IMR-90 (cell line): ENCODE measurements at regions not wholly inside any gene's neighbourhood (a gene's known extent, or its start where the extent isn't known, plus 50 kb on each side); places are given as distances from the start of the nearest gene placed in this dataset.

Experiments used
- ATAC-seq: fragments of 200-7000 bp; cut with Tn5 transposase; 2 replicates; pipeline ENCODE4 v1.9.1; 2020; ENCODE audit warnings: low read depth, mild to moderate bottlenecking, moderate library complexity
- BruUV-seq: library from RNA; stranded (reverse); fragments of 400-500 nt; replicated peaks from 2 replicates; lab custom pipeline; 2021; lab: Mats Ljungman, UMichigan
- CTCF ChIA-PET: fragments of 300-600 bp; formaldehyde crosslinking; extraction: SDS; loops from one replicate; lab custom pipeline; 2021; ENCODE audit warnings: antibody characterized with exemption; lab: Yijun Ruan, JAX
- POLR2A ChIA-PET: fragments of 300-600 bp; sonication (Branson Sonifier 250); formaldehyde crosslinking; loops from one replicate; lab custom pipeline; 2022; ENCODE audit warnings: antibody characterized with exemption; ENCODE audit not compliant: unreplicated experiment; lab: Charles Lee
- DNase-seq: peaks from one replicate; pipeline ENCODE4 v3.0.0; 2013
- H2AFZ ChIP-seq: replicated peaks from 2 replicates; pipeline ENCODE3; 2013; ENCODE audit warnings: low read length, mild to moderate bottlenecking; ENCODE audit not compliant: poor library complexity
- H2AK5ac ChIP-seq: 2 replicates; pipeline ENCODE4 v1.6.1; 2013; ENCODE audit warnings: low read depth, low read length, inconsistent platforms
- H2AK9ac ChIP-seq: replicated peaks from 2 replicates; pipeline ENCODE3; 2013; ENCODE audit warnings: mild to moderate bottlenecking, low read depth, low read length, moderate library complexity; ENCODE audit not compliant: poor library complexity
- H2BK120ac ChIP-seq: 2 replicates; pipeline ENCODE4 v1.6.1; 2013; ENCODE audit warnings: low read depth, low read length, inconsistent platforms
- H2BK15ac ChIP-seq: 3 replicates; pipeline ENCODE4 v1.6.1; 2013; ENCODE audit warnings: low read depth, low read length, inconsistent platforms
- H2BK20ac ChIP-seq: 2 replicates; pipeline ENCODE4 v1.6.1; 2013; ENCODE audit warnings: low read depth, mild to moderate bottlenecking, inconsistent platforms, low read length, moderate library complexity
- H2BK5ac ChIP-seq: 2 replicates; pipeline ENCODE4 v1.6.1; 2013; ENCODE audit warnings: mild to moderate bottlenecking, low read depth, low read length, inconsistent platforms; ENCODE audit not compliant: poor library complexity, severe bottlenecking
- H3K14ac ChIP-seq: replicated peaks from 2 replicates; pipeline ENCODE4 v1.6.1; 2013; ENCODE audit warnings: low read depth, low read length, inconsistent platforms
- H3K18ac ChIP-seq: 2 replicates; pipeline ENCODE4 v1.6.1; 2013; ENCODE audit warnings: low read depth, low read length, control low read depth
- H3K23ac ChIP-seq: 2 replicates; pipeline ENCODE4 v1.6.1; 2013; ENCODE audit warnings: low read depth, low read length, inconsistent platforms
- H3K27ac ChIP-seq: 2 replicates; pipeline ENCODE4 v1.5.1; 2013; ENCODE audit warnings: mild to moderate bottlenecking, control low read depth, low read length; ENCODE audit not compliant: insufficient read depth
- H3K27me3 ChIP-seq: 2 replicates; pipeline ENCODE4 v1.6.1; 2013; ENCODE audit warnings: low read length; ENCODE audit not compliant: control insufficient read depth, insufficient read depth
- H3K36me3 ChIP-seq: 2 replicates; pipeline ENCODE4 v1.6.1; 2013; ENCODE audit warnings: low read length, mixed read lengths; ENCODE audit not compliant: control insufficient read depth, insufficient read depth
- H3K4ac ChIP-seq: 2 replicates; pipeline ENCODE4 v1.6.1; 2013; ENCODE audit warnings: low read depth, low read length, inconsistent platforms
- H3K4me1 ChIP-seq: 2 replicates; pipeline ENCODE4 v1.6.1; 2013; ENCODE audit warnings: low read length, mixed read lengths; ENCODE audit not compliant: control insufficient read depth, insufficient read depth
- H3K4me2 ChIP-seq: 2 replicates; pipeline ENCODE4 v1.6.1; 2013; ENCODE audit warnings: low read depth, mild to moderate bottlenecking, control low read depth, low read length, moderate library complexity
- H3K4me3 ChIP-seq: 2 replicates; pipeline ENCODE4 v1.5.1; 2013; ENCODE audit warnings: low read depth, mild to moderate bottlenecking, control low read depth, low read length, moderate library complexity; ENCODE audit not compliant: insufficient read depth
- H3K56ac ChIP-seq: 2 replicates; pipeline ENCODE4 v1.6.1; 2013; ENCODE audit warnings: low read length, inconsistent platforms; ENCODE audit not compliant: insufficient read depth; ENCODE audit errors: extremely low read depth
- H3K79me1 ChIP-seq, 2 experiments: 2 replicates each; pipeline ENCODE4 v1.6.1; 2013; ENCODE audit warnings: low read length in 2 of 2, inconsistent platforms in 1 of 2, low read depth in 1 of 2
- H3K9ac ChIP-seq: 2 replicates; pipeline ENCODE4 v1.6.1; 2013; ENCODE audit warnings: low read depth, low read length, control low read depth
- H3K9me1 ChIP-seq: 2 replicates; pipeline ENCODE4 v1.6.1; 2013; ENCODE audit warnings: low read length, inconsistent platforms; ENCODE audit not compliant: insufficient read depth
- H3K9me3 ChIP-seq: 2 replicates; pipeline ENCODE4 v1.6.1; 2013; ENCODE audit warnings: low read length; ENCODE audit not compliant: control insufficient read depth, insufficient read depth
- H4K20me1 ChIP-seq: 2 replicates; pipeline ENCODE4 v1.6.1; 2013; ENCODE audit warnings: low read length, inconsistent platforms; ENCODE audit not compliant: insufficient read depth
- H4K5ac ChIP-seq: 2 replicates; pipeline ENCODE4 v1.6.1; 2013; ENCODE audit warnings: mild to moderate bottlenecking, low read depth, low read length, control low read depth
- H4K8ac ChIP-seq, 2 experiments: 2 replicates each; pipeline ENCODE4 v1.6.1; 2013; ENCODE audit warnings: low read depth in 2 of 2, low read length in 2 of 2, control low read depth in 1 of 2, inconsistent platforms in 1 of 2
- H4K91ac ChIP-seq: 2 replicates; pipeline ENCODE4 v1.6.1; 2013; ENCODE audit warnings: low read depth, low read length, inconsistent platforms; ENCODE audit not compliant: insufficient read depth
- BHLHE40 ChIP-seq: fragments of 150-350 bp; IDR thresholded peaks from 2 replicates; pipeline ENCODE4 v1.6.1; 2016; ENCODE audit warnings: mild to moderate bottlenecking, low read depth, low read length
- CTCF ChIP-seq: conservative IDR thresholded peaks from 2 replicates; pipeline ENCODE4 v1.5.1; 2012; ENCODE audit warnings: mild to moderate bottlenecking, low read depth, low read length, improper control_type of control experiment
- NFE2L2 ChIP-seq: fragments of 150-350 bp; IDR thresholded peaks from 2 replicates; pipeline ENCODE4 v1.6.1; 2016; ENCODE audit warnings: low read depth, mild to moderate bottlenecking, low read length
- POLR2A ChIP-seq: IDR thresholded peaks from 2 replicates; pipeline ENCODE4 v1.6.1; 2012; ENCODE audit warnings: mild to moderate bottlenecking, low read depth, low read length
- RCOR1 ChIP-seq: IDR thresholded peaks from 2 replicates; pipeline ENCODE4 v1.6.1; 2012; ENCODE audit warnings: mild to moderate bottlenecking, low read length, improper control_type of control experiment; ENCODE audit not compliant: insufficient replicate concordance
- SMC3 ChIP-seq: fragments of 150-350 bp; IDR thresholded peaks from 2 replicates; pipeline ENCODE4 v1.6.1; 2016; ENCODE audit warnings: low read depth, mild to moderate bottlenecking, antibody characterized with exemption, low read length, moderate library complexity
- WGBS, 2 experiments: methylation state at CpG; one replicate each; pipeline versions ENCODE4 v1.1.5 to v1.1.7; 2013; ENCODE audit warnings: missing lambda C conversion rate in 2 of 2; ENCODE audit not compliant: insufficient read length in 1 of 2; ENCODE audit errors: extremely low coverage in 2 of 2; 5-methylcytosine and 5-hydroxymethylcytosine counted together
- dilution Hi-C: fragments of 300-500 bp; cut with HindIII; formaldehyde crosslinking; loops from one replicate; pipeline ENCODE4 v1.14.3; 2018; ENCODE audit warnings: low sequenced_read_pairs; ENCODE audit not compliant: unreplicated experiment
- in situ Hi-C: fragments of 300-500 bp; cut with MboI; formaldehyde crosslinking; loops from 3 replicates; pipeline ENCODE4 v1.14.3; 2019; ENCODE audit warnings: low sequenced_read_pairs, inconsistent platforms, mixed read lengths
- intact Hi-C: fragments of 100-400 bp; cut with micrococcal nuclease; formaldehyde crosslinking; loops from 2 replicates; pipeline ENCODE4 v1.10.0; 2022

DNA sequence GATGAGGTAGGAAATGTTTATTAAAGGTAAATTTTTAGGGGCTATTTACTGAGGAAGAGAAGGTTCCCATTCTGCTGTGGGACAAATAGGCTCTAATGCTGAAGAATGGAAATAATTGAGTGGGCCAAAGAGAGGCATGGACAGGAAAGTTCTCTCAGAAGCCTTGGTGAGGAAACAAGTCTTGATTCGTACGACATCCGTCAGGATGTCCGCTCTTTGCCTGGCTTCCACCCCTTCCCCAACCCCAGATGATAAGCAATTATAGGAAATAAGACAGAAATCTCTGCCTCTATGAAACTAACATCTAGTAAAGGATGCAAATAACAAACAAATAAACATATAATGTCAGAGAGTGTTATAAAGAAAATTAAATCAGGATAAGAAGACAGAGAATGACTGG, 91.7 kb upstream of the BCAT1 start:
- no peak for DNase-seq
- WGBS, 2 experiments, result no CpG with 5 or more reads among the region's 4 CpGs
- ChIA-PET CTCF (no interaction called here), POLR2A (no interaction called here)
- Histone ChIP-seq H2AFZ (no peak overlapping the region), H4K8ac (no peak overlapping the region), H3K4me1 (no peaks in the 10 kb centered on the region), H2BK120ac (no peak overlapping the region), H3K4me2 (no peak overlapping the region), H3K4me3 (no peak overlapping the region), H4K20me1 (no peaks in the 10 kb centered on the region), H2BK5ac (no peak overlapping the region), H3K9me1 (no peaks in the 10 kb centered on the region), H3K56ac (no peak overlapping the region), H3K9ac (no peak overlapping the region), H3K18ac (no peak overlapping the region), H2BK20ac (no peak overlapping the region), H3K27me3 (peaks cover 9% of the 10 kb centered on the region), H3K9me3 (no peaks in the 10 kb centered on the region), H2AK5ac (no peak overlapping the region), H2BK15ac (no peak overlapping the region), H3K36me3 (no peaks in the 10 kb centered on the region), H2AK9ac (no peak overlapping the region), H3K4ac (no peak overlapping the region), H4K5ac (no peak overlapping the region), H4K91ac (no peak overlapping the region), H3K27ac (no peak overlapping the region), H3K14ac (no peak overlapping the region; the same call in 1 of the 2 replicates), H3K23ac (no peak overlapping the region), H3K79me1 (no peaks in the 10 kb centered on the region)
- dilution Hi-C loops (no loop called here), intact Hi-C loops (no loop called here), in situ Hi-C loops (no loop called here)
- no TSS peak for BruUV-seq
- TF ChIP-seq POLR2A, result no peak
- no peak for TF ChIP-seq SMC3
- no peak for TF ChIP-seq NFE2L2
- TF ChIP-seq BHLHE40, result no peak
- TF ChIP-seq CTCF, result no peak
- no peak for TF ChIP-seq RCOR1
- ATAC-seq, result no peak
